Kidney (tissue), 13 donors: ENCODE measurements at regions not wholly inside any gene's neighbourhood (a gene's known extent, or its start where the extent isn't known, plus 50 kb on each side); places are given as distances from the start of the nearest gene placed in this dataset.

Experiments used
- DNase-seq, 5 donors: peaks; one replicate each; pipeline ENCODE4 v3.0.0-alpha.2; 2013 to 2020
- FAIRE-seq: peaks from 2 replicates; lab custom pipeline; 2012; peaks lifted over from hg19 to GRCh38; lab: Jason Lieb, UNC
- H3K27ac ChIP-seq, 2 donors: one replicate each; pipeline ENCODE4 v1.7.0; 2013; ENCODE audit warnings: low read depth in 2 of 2, low read length in 2 of 2, inconsistent platforms in 1 of 2
- H3K27me3 ChIP-seq: one replicate; pipeline ENCODE4 v1.7.1; 2013; ENCODE audit warnings: low read length, inconsistent platforms; ENCODE audit not compliant: control insufficient read depth, insufficient read depth
- H3K36me3 ChIP-seq, 3 donors: one replicate each; pipeline versions ENCODE4 v1.7.0 to v1.7.1; 2013; ENCODE audit warnings: low read length in 3 of 3, control low read depth in 1 of 3, inconsistent platforms in 1 of 3; ENCODE audit not compliant: insufficient read depth in 3 of 3, control insufficient read depth in 2 of 3
- H3K4me1 ChIP-seq, 3 donors: one replicate each; pipeline versions ENCODE4 v1.7.0 to v1.7.1; 2013; ENCODE audit warnings: low read length in 3 of 3, inconsistent platforms in 1 of 3, low read depth in 1 of 3; ENCODE audit not compliant: control insufficient read depth in 2 of 3, insufficient read depth in 2 of 3
- H3K4me3 ChIP-seq, 3 donors: one replicate each; pipeline versions ENCODE4 v1.7.0 to v1.8.1; 2013; ENCODE audit warnings: low read length in 3 of 3, control low read depth in 1 of 3, inconsistent platforms in 1 of 3
- H3K9ac ChIP-seq, 3 donors: one replicate each; pipeline versions ENCODE4 v1.7.0 to v1.7.1; 2013; ENCODE audit warnings: low read length in 3 of 3, control low read depth in 1 of 3, inconsistent platforms in 1 of 3
- H3K9me3 ChIP-seq, 3 donors: one replicate each; pipeline versions ENCODE4 v1.7.0 to v1.7.1; 2013; ENCODE audit warnings: low read length in 3 of 3, control low read depth in 1 of 3, inconsistent platforms in 1 of 3; ENCODE audit not compliant: control insufficient read depth in 2 of 3, insufficient read depth in 1 of 3
- intact Hi-C: fragments of 100-400 bp; cut with DNase I; formaldehyde crosslinking; loops from one replicate; pipeline ENCODE4 v1.11.1; 2022
- TF ChIP-seq, protein P1 (sequence below): IDR thresholded peaks from 3 replicates; pipeline ENCODE4 v1.5.1; 2012; ENCODE audit warnings: mild to moderate bottlenecking, moderate library complexity, borderline replicate concordance; ENCODE audit not compliant: insufficient read depth; ENCODE audit errors: extremely low read depth
- donor health status: control.
- donor health status: control.
- donor health status: control.
- donor health status: control.
- donor health status: control.
- donor health status: DM: yes; HTN: yes; CAD: no.
- donor health status: Normal renal cell carcinoma (clear cell type).

DNA sequence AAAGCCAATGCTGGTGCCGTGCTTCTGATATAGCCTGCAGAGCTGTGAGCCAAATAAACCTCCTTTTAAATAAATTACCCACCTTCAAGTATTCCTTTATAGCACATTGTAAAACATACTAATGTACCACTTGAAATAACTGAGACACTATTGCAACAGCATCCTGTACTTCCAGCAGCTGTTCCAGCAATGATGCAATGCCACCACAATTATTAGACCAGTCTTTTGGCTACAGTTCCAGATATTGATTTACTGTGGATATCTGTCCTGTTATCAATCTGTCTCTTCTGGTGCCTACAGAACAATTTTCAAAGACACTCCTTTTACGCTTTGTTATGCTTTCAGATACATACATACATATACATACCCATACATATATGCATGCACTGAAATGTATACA lies 567.9 kb downstream of the TAF11L14 start:
- TF ChIP-seq, protein P1, sequence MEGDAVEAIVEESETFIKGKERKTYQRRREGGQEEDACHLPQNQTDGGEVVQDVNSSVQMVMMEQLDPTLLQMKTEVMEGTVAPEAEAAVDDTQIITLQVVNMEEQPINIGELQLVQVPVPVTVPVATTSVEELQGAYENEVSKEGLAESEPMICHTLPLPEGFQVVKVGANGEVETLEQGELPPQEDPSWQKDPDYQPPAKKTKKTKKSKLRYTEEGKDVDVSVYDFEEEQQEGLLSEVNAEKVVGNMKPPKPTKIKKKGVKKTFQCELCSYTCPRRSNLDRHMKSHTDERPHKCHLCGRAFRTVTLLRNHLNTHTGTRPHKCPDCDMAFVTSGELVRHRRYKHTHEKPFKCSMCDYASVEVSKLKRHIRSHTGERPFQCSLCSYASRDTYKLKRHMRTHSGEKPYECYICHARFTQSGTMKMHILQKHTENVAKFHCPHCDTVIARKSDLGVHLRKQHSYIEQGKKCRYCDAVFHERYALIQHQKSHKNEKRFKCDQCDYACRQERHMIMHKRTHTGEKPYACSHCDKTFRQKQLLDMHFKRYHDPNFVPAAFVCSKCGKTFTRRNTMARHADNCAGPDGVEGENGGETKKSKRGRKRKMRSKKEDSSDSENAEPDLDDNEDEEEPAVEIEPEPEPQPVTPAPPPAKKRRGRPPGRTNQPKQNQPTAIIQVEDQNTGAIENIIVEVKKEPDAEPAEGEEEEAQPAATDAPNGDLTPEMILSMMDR: no peak
- Histone ChIP-seq H3K27ac (no peak overlapping the region), H3K27me3 (no peaks in the 10 kb centered on the region), H3K9ac (no peak overlapping the region), H3K4me3 (no peak overlapping the region), H3K9me3 (no peaks in the 10 kb centered on the region), H3K4me1 (no peaks in the 10 kb centered on the region), H3K36me3 (no peaks in the 10 kb centered on the region)
- DNase-seq: no peak
- intact Hi-C loops: no loop called here
- FAIRE-seq: no peak

DNA sequence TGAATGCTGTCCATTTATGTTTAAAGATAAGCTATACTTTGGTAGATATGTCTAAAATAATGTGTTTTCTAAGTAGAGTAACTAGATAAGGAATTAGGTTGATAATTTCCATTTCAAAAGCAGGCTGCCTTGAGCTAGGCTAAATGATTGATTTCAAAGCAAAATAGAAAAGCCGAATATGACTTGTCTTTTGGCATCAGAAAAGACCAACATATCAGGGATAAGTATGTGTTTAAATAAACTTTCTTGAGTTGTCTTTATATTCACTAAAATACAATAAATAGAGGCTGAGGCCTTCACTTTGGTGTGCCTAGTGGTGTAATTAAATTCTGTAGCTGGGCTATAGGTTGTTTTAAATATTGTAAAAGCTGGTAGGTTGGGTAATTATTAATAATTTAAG lies 569.0 kb downstream of the TAF11L14 start:
- TF ChIP-seq, protein P1: no peak
- H3K9me3 ChIP-seq: no peaks in the 10 kb centered on the region
- no peak overlapping the region for H3K4me3 ChIP-seq
- no peak for DNase-seq
- H3K36me3 ChIP-seq: no peaks in the 10 kb centered on the region
- no peak overlapping the region for H3K9ac ChIP-seq
- FAIRE-seq: no peak
- no peaks in the 10 kb centered on the region for H3K4me1 ChIP-seq
- no peaks in the 10 kb centered on the region for H3K27me3 ChIP-seq
- intact Hi-C loops: no loop called here
- no peak overlapping the region for H3K27ac ChIP-seq

DNA sequence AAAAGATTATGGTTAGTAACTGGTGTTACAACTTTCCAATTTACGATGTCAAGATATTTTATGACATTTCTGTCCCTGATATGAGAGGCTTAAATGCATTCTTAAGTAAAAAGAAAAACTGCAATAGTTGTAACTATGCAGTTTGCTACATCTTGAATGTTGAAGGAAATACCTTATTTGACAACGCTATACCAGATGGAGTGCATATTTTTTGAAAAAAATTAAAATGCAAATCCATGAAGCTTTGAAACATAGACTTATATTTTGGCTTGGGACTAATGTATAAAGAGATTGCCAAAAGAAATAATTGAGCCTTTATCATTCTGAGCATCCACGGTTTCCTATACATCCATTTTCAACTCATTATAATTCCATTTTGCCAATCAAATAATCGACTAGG lies 579.4 kb downstream of the TAF11L14 start:
- H3K9me3 ChIP-seq: no peaks in the 10 kb centered on the region
- no peaks in the 10 kb centered on the region for H3K4me1 ChIP-seq
- H3K4me3 ChIP-seq: no peak overlapping the region
- intact Hi-C loops: no loop called here
- no peaks in the 10 kb centered on the region for H3K36me3 ChIP-seq
- FAIRE-seq (no peak), DNase-seq (no peak)
- TF ChIP-seq, protein P1: no peak
- no peaks in the 10 kb centered on the region for H3K27me3 ChIP-seq
- H3K9ac ChIP-seq: no peak overlapping the region
- H3K27ac ChIP-seq: no peak overlapping the region

DNA sequence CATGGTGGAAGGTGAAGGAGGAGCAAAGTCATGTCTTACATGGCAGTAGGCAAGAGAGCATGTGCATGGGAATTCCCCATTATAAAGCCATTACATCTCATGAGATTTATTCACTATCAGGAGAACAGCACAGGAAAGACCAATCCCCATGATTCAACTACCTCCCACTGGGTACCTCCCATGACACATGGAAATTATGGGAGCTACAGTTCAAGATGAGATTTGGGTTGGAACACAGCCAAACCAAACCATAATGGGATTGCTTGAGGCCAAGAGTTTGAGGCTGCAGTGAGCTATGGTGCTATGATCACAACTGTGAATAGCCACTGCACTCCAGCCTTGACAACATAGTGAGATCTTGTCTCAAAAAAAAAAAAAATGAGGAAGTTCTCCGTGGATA lies 581.8 kb downstream of the TAF11L14 start:
- intact Hi-C loops: no loop called here
- no peaks in the 10 kb centered on the region for H3K9me3 ChIP-seq
- no peak for FAIRE-seq
- no peaks in the 10 kb centered on the region for H3K36me3 ChIP-seq
- no peak overlapping the region for H3K27ac ChIP-seq
- no peaks in the 10 kb centered on the region for H3K4me1 ChIP-seq
- no peak for DNase-seq
- no peaks in the 10 kb centered on the region for H3K27me3 ChIP-seq
- H3K9ac ChIP-seq: no peak overlapping the region
- H3K4me3 ChIP-seq: no peak overlapping the region
- TF ChIP-seq, protein P1: no peak
